HFF-Myc (cell line): ENCODE measurements at regions not wholly inside any gene's neighbourhood (a gene's known extent, or its start where the extent isn't known, plus 50 kb on each side); places are given as distances from the start of the nearest gene placed in this dataset.
A peak's percentile ranks its signal among the peaks of the same experiment; 100 is the strongest.

Experiments used
- DNase-seq: peaks from one replicate; pipeline ENCODE4 v3.0.0-alpha.2; 2011; ENCODE audit warnings: low read depth; ENCODE audit errors: extremely low read depth
- H3K4me3 ChIP-seq: replicated peaks from 2 replicates; pipeline ENCODE4 v1.5.1; 2011; ENCODE audit warnings: low read depth, mild to moderate bottlenecking, control low read depth, low read length
- TF ChIP-seq, protein P1 (sequence below): IDR thresholded peaks from 2 replicates; pipeline ENCODE4 v1.5.1; 2012; ENCODE audit warnings: mild to moderate bottlenecking, low read depth, low read length, control low read depth; ENCODE audit errors: missing control alignments

DNA sequence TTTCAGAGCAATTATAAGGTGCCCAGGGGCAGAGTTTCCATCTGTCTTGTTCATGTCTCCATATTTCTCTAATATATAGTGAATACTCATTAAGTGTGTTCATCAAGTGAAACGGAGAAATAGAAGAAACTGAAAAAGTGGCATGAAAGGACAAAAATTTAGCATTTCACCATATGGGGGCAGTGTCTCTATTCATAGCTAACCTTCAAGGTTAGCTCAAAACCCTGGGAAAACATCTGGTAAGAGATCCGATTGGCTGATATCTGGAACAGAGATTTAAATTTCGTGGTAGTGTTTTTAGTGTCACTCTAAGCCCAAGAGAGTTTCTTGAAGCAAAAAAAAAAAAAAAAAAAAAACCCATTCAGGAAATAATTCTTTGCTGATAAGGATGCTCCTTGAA, 367.5 kb downstream of the DAD1 start:
- H3K4me3 ChIP-seq: no peak overlapping the region
- TF ChIP-seq, protein P1, sequence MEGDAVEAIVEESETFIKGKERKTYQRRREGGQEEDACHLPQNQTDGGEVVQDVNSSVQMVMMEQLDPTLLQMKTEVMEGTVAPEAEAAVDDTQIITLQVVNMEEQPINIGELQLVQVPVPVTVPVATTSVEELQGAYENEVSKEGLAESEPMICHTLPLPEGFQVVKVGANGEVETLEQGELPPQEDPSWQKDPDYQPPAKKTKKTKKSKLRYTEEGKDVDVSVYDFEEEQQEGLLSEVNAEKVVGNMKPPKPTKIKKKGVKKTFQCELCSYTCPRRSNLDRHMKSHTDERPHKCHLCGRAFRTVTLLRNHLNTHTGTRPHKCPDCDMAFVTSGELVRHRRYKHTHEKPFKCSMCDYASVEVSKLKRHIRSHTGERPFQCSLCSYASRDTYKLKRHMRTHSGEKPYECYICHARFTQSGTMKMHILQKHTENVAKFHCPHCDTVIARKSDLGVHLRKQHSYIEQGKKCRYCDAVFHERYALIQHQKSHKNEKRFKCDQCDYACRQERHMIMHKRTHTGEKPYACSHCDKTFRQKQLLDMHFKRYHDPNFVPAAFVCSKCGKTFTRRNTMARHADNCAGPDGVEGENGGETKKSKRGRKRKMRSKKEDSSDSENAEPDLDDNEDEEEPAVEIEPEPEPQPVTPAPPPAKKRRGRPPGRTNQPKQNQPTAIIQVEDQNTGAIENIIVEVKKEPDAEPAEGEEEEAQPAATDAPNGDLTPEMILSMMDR: peak; percentile 22
- DNase-seq: no peak

DNA sequence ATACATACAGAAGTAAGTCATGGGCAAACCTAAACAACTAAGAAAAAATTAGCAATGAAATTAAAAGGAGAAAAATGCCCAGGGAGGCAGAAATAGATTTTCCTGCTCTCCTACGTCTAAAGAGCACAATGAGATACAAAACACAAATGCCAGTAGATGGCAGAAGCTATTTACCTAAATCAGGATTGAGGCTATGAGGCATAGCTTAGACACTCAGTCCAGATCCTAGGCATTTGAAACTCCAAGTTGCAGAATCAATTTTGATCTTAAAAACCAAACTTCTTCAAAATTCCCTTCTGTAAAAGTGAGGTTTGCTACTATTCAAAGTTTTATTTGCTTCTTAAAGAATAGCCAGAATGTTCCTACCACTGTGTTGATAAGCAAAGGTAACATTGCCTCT, 368.6 kb downstream of the DAD1 start:
- TF ChIP-seq, protein P1: no peak
- DNase-seq: no peak
- no peak overlapping the region for H3K4me3 ChIP-seq

DNA sequence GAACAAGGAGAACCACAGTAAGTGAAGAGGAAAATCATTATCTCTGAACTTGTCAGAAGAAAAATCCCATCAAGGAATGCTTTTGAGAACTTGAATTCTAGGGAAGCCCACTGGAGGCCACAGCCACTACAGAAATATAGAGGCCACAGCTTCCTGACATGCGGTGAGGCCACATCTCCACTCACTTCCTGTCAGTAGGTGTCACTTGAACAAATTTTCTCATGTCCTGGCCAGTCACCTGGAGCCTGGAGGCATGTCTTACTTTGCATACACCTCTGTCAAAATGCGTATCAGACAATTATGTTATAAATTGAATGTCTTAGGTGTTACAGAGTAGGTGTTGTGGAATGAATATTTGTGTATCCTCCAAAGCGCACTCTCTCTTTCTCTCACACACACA, 370.3 kb downstream of the DAD1 start:
- no peak for DNase-seq
- H3K4me3 ChIP-seq: no peak overlapping the region
- TF ChIP-seq, protein P1: no peak

DNA sequence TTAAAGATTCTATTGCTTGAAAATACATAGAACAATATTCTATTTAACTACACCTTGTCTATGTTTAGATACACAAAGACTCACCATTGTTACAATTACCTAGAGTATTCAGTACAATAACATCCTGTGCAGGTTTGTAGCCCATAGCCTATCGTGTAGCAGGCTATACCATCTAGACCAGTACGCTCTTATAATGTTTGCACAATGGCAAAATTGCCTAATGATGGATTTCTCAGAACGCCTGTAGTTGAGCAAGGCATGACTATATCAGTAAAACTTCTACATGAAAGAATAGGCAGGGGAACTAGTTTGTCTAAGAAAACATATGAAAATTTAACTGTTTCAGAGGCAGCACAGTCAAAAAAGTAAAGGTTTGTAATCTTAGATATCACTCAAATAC, 375.9 kb downstream of the DAD1 start:
- TF ChIP-seq, protein P1: no peak
- no peak for DNase-seq
- H3K4me3 ChIP-seq: no peak overlapping the region

- H3K4me3 ChIP-seq: no peak overlapping the region
- no peak for DNase-seq
- TF ChIP-seq, protein P1: no peak
These were observed 378.1 kb downstream of the DAD1 start for GRCh38 chr14:22210906-22211305.

DNA sequence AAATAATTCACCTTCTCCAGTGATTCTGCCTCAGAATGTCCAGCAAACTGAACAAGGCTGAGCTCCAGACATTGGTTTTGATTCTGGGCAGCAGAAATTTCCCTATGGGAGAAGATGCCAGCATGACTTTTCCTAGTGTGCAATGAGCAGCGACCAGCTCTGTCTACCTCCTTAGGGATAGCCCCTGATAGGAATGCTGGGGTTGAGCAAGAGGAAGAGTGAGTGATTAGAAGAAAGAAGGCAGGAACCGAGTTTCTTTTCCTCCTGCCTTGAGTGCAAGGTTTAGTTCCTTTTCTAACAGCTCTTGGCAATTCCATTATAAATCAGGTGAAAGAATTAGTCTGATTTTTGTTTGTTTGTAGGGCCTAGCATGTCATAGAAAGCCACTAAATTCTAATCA, 379.0 kb downstream of the DAD1 start:
- TF ChIP-seq, protein P1: no peak
- no peak for DNase-seq
- no peak overlapping the region for H3K4me3 ChIP-seq

DNA sequence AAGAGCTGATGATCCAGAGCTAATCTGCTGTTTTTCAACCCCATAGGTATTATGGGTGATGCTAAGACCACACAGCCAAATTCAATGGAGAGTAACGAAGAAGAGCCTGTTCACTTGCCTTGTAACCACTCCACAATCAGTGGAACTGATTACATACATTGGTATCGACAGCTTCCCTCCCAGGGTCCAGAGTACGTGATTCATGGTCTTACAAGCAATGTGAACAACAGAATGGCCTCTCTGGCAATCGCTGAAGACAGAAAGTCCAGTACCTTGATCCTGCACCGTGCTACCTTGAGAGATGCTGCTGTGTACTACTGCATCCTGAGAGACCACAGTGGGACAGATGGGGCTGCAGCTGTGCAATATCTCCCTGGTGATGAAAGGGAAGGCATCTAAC, 386.0 kb downstream of the DAD1 start:
- DNase-seq: no peak
- TF ChIP-seq, protein P1: no peak

More for the DNA sequence above, 386.0 kb downstream of the DAD1 start:
- no peak overlapping the region for H3K4me3 ChIP-seq
